ENCODE measurements at regions not wholly inside any gene's neighbourhood (a gene's known extent, or its start where the extent isn't known, plus 50 kb on each side); places are given as distances from the start of the nearest gene placed in this dataset.
"Not testable (repeated sequence)": the region's sequence is repeated elsewhere in the genome, so short reads cannot be mapped to it uniquely, and the experiment has no call there.

- DNase-seq (ENCODE audit: low read depth) = no peak
These were observed 159.4 kb upstream of the FER start for GRCh38 chr5:108588323-108588722.

GRCh38 chr5:108587821-108588220 is 159.9 kb upstream of the FER start:
- no peak for DNase-seq (ENCODE audit: low read depth)

- DNase-seq (ENCODE audit: low read depth) = no peak
These were observed 166.7 kb upstream of the FER start for GRCh38 chr5:108581026-108581425.

GRCh38 chr5:108579236-108579635 is 168.5 kb upstream of the FER start:
- DNase-seq (ENCODE audit: low read depth) = no peak

GRCh38 chr5:108578791-108579190 is 168.9 kb upstream of the FER start:
- no peak for DNase-seq (ENCODE audit: low read depth)

- DNase-seq (ENCODE audit: low read depth) = no peak
These were observed 180.3 kb upstream of the FER start for GRCh38 chr5:108567429-108567828.

- no peak for DNase-seq (ENCODE audit: low read depth)
These were observed 182.5 kb upstream of the FBXL17 start for GRCh38 chr5:108564441-108564840.

- no peak for DNase-seq (ENCODE audit: low read depth)
These were observed 180.2 kb upstream of the FBXL17 start for GRCh38 chr5:108562205-108562454.

- DNase-seq (ENCODE audit: low read depth) = peak; percentile 10
These were observed 179.7 kb upstream of the FBXL17 start for GRCh38 chr5:108561416-108562204.

GRCh38 chr5:108560581-108560980 is 178.7 kb upstream of the FBXL17 start:
- peak; percentile 70 for DNase-seq (ENCODE audit: low read depth)

- no peak for DNase-seq (ENCODE audit: low read depth)
These were observed 178.3 kb upstream of the FBXL17 start for GRCh38 chr5:108560166-108560565.

- not testable (repeated sequence) for DNase-seq (ENCODE audit: low read depth)
These were observed 176.9 kb upstream of the FBXL17 start for GRCh38 chr5:108558840-108559239.

GRCh38 chr5:108558142-108558541 is 176.2 kb upstream of the FBXL17 start:
- not testable (repeated sequence) for DNase-seq (ENCODE audit: low read depth)

GRCh38 chr5:108557686-108558085 is 175.8 kb upstream of the FBXL17 start:
- peak; percentile 7 for DNase-seq (ENCODE audit: low read depth)

- no peak for DNase-seq (ENCODE audit: low read depth)
These were observed 174.7 kb upstream of the FBXL17 start for GRCh38 chr5:108556441-108557145.

- no peak for DNase-seq (ENCODE audit: low read depth)
These were observed 167.0 kb upstream of the FBXL17 start for GRCh38 chr5:108548684-108549596.

- DNase-seq (ENCODE audit: low read depth) = no peak
These were observed 165.0 kb upstream of the FBXL17 start for GRCh38 chr5:108546939-108547338.

GRCh38 chr5:108545301-108545700 is 163.4 kb upstream of the FBXL17 start:
- no peak for DNase-seq (ENCODE audit: low read depth)

- DNase-seq (ENCODE audit: low read depth) = no peak
These were observed 161.6 kb upstream of the FBXL17 start for GRCh38 chr5:108543486-108543885.

GRCh38 chr5:108541836-108542235 is 159.9 kb upstream of the FBXL17 start:
- no peak for DNase-seq (ENCODE audit: low read depth)

GRCh38 chr5:108536321-108536720 is 154.4 kb upstream of the FBXL17 start:
- no peak for DNase-seq (ENCODE audit: low read depth)

- DNase-seq (ENCODE audit: low read depth) = not testable (repeated sequence)
These were observed 150.2 kb upstream of the FBXL17 start for GRCh38 chr5:108532129-108532445.
